ENCODE measurements at regions not wholly inside any gene's neighbourhood (a gene's known extent, or its start where the extent isn't known, plus 50 kb on each side); places are given as distances from the start of the nearest gene placed in this dataset.
"Not testable (repeated sequence)": the region's sequence is repeated elsewhere in the genome, so short reads cannot be mapped to it uniquely, and the experiment has no call there.

DNA sequence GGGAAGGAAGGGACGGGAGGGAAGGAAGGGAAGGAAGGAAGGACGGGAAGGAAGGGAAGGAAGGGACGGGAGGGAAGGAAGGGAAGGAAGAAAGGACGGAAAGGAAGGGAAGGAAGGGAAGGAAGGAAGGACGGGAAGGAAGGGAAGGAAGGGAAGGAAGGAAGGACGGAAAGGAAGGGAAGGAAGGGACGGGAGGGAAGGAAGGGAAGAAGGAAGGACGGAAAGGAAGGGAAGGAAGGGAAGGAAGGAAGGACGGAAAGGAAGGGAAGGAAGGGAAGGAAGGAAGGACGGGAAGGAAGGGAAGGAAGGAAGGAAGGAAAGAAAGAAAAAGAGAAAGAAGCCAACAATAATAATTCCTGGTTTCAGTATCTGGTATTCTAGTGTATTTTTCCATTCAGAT lies 863.8 kb upstream of the WWC1 start:
- H3K27me3 ChIP-seq (ENCODE audit: control insufficient read depth in 1 of 2, insufficient read depth in 2 of 2, low read length in 2 of 2); in situ Hi-C loops (cut with HindIII; ENCODE audit: extremely low pct_ligation_motif_present, low pct_unique_long_range_greater_than_20kb); H3K4me2 ChIP-seq (ENCODE audit: low read depth, low read length); intact Hi-C loops (cut with micrococcal nuclease; ENCODE audit: unreplicated experiment); ATAC-seq; H3K79me2 ChIP-seq (ENCODE audit: insufficient read depth, low read length); H3K9ac ChIP-seq (ENCODE audit: insufficient read depth, low read depth, low read length); DNase-seq (ENCODE audit: low spot score); BruUV-seq (replicated peaks); H3K4me1 ChIP-seq (ENCODE audit: insufficient read depth, low read length); FAIRE-seq; H4K20me1 ChIP-seq (ENCODE audit: insufficient read depth, low read length); CTCF ChIA-PET (ENCODE audit: low intra/inter-chr PET ratio, low total read pairs); H3K4me3 ChIP-seq (replicated peaks in 1 of 3; ENCODE audit: insufficient read depth in 1 of 3, low read depth in 2 of 3, low read length in 3 of 3); H3K27ac ChIP-seq (ENCODE audit: extremely low read length, insufficient read depth, low read length); POLR2A ChIA-PET; H3K9me3 ChIP-seq (ENCODE audit: low read length); H3K36me3 ChIP-seq (replicated peaks in 1 of 2; ENCODE audit: control insufficient read depth in 1 of 2, insufficient read depth in 2 of 2, low read length in 2 of 2); H2AFZ ChIP-seq (ENCODE audit: low read length): not testable (repeated sequence)
- 50% methylated on average over 10 of the region's 10 CpGs for WGBS (ENCODE audit: low lambda C conversion rate)
- TF ChIP-seq PCBP1 (IDR thresholded peaks at IDR 0.05; ENCODE audit: borderline replicate concordance, low read depth, low read length) (peak; percentile 79; the same call in 1 of the 2 replicates), SRSF9 (IDR thresholded peaks at IDR 0.05; ENCODE audit: borderline replicate concordance, insufficient read depth, low read depth, low read length, poor library complexity, severe bottlenecking) (peak; percentile 35), HNRNPK (IDR thresholded peaks at IDR 0.05; ENCODE audit: low read depth, low read length, poor library complexity, severe bottlenecking) (peak; percentile 85)

- H3K79me2 ChIP-seq (ENCODE audit: insufficient read depth, low read length) = no peaks in the 10 kb centered on the region
- DNase-seq (ENCODE audit: low spot score) (no peak), FAIRE-seq (no peak), ATAC-seq (no peak)
- no peaks in the 10 kb centered on the region for H3K27me3 ChIP-seq (ENCODE audit: control insufficient read depth in 1 of 2, insufficient read depth in 2 of 2, low read length in 2 of 2)
- H3K4me2 ChIP-seq (ENCODE audit: low read depth, low read length) = no peak overlapping the region
- no peaks in the 10 kb centered on the region for H4K20me1 ChIP-seq (ENCODE audit: insufficient read depth, low read length)
- in situ Hi-C loops (cut with HindIII; ENCODE audit: extremely low pct_ligation_motif_present, low pct_unique_long_range_greater_than_20kb) (no loop called here), intact Hi-C loops (cut with micrococcal nuclease; ENCODE audit: unreplicated experiment) (no loop called here)
- ChIA-PET POLR2A (no interaction called here), CTCF (ENCODE audit: low intra/inter-chr PET ratio, low total read pairs) (no interaction called here)
- no peaks in the 10 kb centered on the region for H3K4me1 ChIP-seq (ENCODE audit: insufficient read depth, low read length)
- no TSS peak for BruUV-seq (replicated peaks)
- WGBS (ENCODE audit: low lambda C conversion rate) = 2% methylated on average over 3 of the region's 3 CpGs
- peaks cover 5% of the 10 kb centered on the region; the same call in 1 of the 2 replicates for H3K9me3 ChIP-seq (ENCODE audit: low read length)
- no peaks in the 10 kb centered on the region for H3K36me3 ChIP-seq (replicated peaks in 1 of 2; ENCODE audit: control insufficient read depth in 1 of 2, insufficient read depth in 2 of 2, low read length in 2 of 2)
- H3K9ac ChIP-seq (ENCODE audit: insufficient read depth, low read depth, low read length) = no peak overlapping the region
- TF ChIP-seq MIXL1 (CRISPR knock-in tag; IDR thresholded peaks at IDR 0.05) (no peak), ZFP36 (IDR thresholded peaks at IDR 0.05; ENCODE audit: borderline replicate concordance, low read depth, low read length, partially characterized antibody) (no peak)
- H3K4me3 ChIP-seq (replicated peaks in 1 of 3; ENCODE audit: insufficient read depth in 1 of 3, low read depth in 2 of 3, low read length in 3 of 3) = no peak overlapping the region
- H2AFZ ChIP-seq (ENCODE audit: low read length) = no peak overlapping the region
- no peak overlapping the region for H3K27ac ChIP-seq (ENCODE audit: extremely low read length, insufficient read depth, low read length)
These were observed 850.6 kb upstream of the WWC1 start for GRCh38 chr5:167440846-167441245.
